Breast epithelium (tissue), 3 donors: ENCODE measurements at regions not wholly inside any gene's neighbourhood (a gene's known extent, or its start where the extent isn't known, plus 50 kb on each side); places are given as distances from the start of the nearest gene placed in this dataset.

Source experiments
- POLR2AphosphoS5 ChIP-seq, 3 donors: sonication (generic); formaldehyde crosslinking; IDR thresholded peaks; one replicate each; pipeline ENCODE4 v1.6.1; 2017; ENCODE audit warnings: antibody characterized with exemption in 3 of 3
- TF ChIP-seq, protein P1 (sequence below), 3 donors: fragments of 450-650 bp; IDR thresholded peaks; one replicate each; pipeline ENCODE4 v1.5.1; 2016 to 2017; ENCODE audit warnings: antibody characterized with exemption in 3 of 3, mild to moderate bottlenecking in 3 of 3, moderate library complexity in 3 of 3

DNA sequence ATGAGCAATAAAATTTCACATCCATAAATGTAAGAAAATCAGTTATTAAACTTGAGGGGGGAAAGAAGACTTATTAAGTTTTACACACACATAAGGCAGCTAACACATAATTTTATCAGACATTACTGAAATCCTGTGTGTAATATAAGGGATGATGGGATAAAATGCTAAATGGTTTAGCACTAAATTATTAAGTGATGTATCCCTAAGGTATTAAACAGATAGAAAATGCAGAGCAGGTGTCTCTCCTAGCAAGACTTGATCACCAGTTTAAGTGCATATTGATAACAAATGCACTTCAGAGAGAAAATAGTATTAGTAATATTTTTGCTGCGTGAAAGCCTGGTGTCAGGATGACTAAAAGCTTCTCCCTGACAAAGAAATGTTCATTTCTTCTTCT lies 172.8 kb upstream of the ZFP64 start:
- TF ChIP-seq, protein P1, sequence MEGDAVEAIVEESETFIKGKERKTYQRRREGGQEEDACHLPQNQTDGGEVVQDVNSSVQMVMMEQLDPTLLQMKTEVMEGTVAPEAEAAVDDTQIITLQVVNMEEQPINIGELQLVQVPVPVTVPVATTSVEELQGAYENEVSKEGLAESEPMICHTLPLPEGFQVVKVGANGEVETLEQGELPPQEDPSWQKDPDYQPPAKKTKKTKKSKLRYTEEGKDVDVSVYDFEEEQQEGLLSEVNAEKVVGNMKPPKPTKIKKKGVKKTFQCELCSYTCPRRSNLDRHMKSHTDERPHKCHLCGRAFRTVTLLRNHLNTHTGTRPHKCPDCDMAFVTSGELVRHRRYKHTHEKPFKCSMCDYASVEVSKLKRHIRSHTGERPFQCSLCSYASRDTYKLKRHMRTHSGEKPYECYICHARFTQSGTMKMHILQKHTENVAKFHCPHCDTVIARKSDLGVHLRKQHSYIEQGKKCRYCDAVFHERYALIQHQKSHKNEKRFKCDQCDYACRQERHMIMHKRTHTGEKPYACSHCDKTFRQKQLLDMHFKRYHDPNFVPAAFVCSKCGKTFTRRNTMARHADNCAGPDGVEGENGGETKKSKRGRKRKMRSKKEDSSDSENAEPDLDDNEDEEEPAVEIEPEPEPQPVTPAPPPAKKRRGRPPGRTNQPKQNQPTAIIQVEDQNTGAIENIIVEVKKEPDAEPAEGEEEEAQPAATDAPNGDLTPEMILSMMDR (IDR thresholded peaks at IDR 0.05) = no peak
- no peak for TF ChIP-seq POLR2AphosphoS5 (IDR thresholded peaks at IDR 0.05)
